ENCODE measurements at regions not wholly inside any gene's neighbourhood (a gene's known extent, or its start where the extent isn't known, plus 50 kb on each side); places are given as distances from the start of the nearest gene placed in this dataset.
"Not testable (repeated sequence)": the region's sequence is repeated elsewhere in the genome, so short reads cannot be mapped to it uniquely, and the experiment has no call there.

GRCh38 chr9:62844681-62845185 lies 1654.9 kb downstream of the SPATA31A7 start:
- H3K4me1 ChIP-seq; H3K27me3 ChIP-seq; H3K4me3 ChIP-seq; DNase-seq; H3K27ac ChIP-seq; H3K36me3 ChIP-seq; intact Hi-C loops (cut with DNase I; ENCODE audit: low total_unique reads); H3K9me3 ChIP-seq: not testable (repeated sequence)

GRCh38 chr9:62848258-62848657 lies 1658.4 kb downstream of the SPATA31A7 start:
- intact Hi-C loops (cut with DNase I; ENCODE audit: low total_unique reads); H3K4me3 ChIP-seq; DNase-seq; H3K9me3 ChIP-seq; H3K4me1 ChIP-seq; H3K36me3 ChIP-seq; H3K27ac ChIP-seq; H3K27me3 ChIP-seq: not testable (repeated sequence)

- H3K4me1 ChIP-seq; DNase-seq; H3K27me3 ChIP-seq; H3K9me3 ChIP-seq; H3K27ac ChIP-seq; H3K36me3 ChIP-seq; H3K4me3 ChIP-seq; intact Hi-C loops (cut with DNase I; ENCODE audit: low total_unique reads): not testable (repeated sequence)
Observed at GRCh38 chr9:62849991-62850390, 1660.2 kb downstream of the SPATA31A7 start.

DNA sequence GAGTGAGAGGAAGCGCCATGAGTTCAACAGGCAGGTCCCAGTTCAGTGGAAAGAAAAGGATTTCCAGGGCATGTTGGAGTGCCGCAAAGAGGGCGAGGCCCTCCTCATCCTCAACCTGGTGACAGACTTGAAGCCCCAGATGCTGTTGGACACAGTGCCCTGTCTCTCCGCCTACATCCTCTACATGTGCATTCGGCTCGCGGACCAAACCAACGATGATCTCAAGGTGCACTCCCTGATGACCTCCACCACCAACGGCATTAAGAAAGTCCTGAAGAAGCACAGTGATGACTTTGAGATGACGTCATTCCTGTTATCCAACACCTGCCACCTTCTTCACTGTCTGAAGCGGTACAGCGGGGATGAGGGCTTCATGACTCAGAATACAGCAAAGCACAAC lies 1667.4 kb downstream of the SPATA31A7 start:
- H3K27ac ChIP-seq; H3K4me3 ChIP-seq; H3K36me3 ChIP-seq; DNase-seq; H3K4me1 ChIP-seq; H3K9me3 ChIP-seq; H3K27me3 ChIP-seq; intact Hi-C loops (cut with DNase I; ENCODE audit: low total_unique reads): not testable (repeated sequence)

DNA sequence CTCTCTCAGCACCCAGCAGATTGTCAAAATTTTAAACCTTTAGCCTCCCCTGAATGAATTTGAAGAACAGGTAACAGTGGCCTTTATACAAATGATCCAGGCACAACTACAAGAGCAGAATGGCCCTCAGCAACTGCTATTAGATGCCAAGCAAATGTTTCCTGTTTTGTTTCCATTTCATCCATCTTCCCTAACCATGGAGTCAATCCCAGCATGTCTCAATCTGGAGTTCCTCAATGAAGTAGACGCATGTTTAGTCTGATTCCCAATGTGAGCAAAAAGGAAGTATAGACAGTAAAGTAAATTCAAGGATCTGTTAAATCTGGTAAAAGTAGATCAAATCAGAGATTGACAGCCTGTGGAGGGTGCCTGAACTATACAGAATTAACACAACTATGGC lies 1668.4 kb downstream of the SPATA31A7 start:
- not testable (repeated sequence) for H3K4me1 ChIP-seq

DNA sequence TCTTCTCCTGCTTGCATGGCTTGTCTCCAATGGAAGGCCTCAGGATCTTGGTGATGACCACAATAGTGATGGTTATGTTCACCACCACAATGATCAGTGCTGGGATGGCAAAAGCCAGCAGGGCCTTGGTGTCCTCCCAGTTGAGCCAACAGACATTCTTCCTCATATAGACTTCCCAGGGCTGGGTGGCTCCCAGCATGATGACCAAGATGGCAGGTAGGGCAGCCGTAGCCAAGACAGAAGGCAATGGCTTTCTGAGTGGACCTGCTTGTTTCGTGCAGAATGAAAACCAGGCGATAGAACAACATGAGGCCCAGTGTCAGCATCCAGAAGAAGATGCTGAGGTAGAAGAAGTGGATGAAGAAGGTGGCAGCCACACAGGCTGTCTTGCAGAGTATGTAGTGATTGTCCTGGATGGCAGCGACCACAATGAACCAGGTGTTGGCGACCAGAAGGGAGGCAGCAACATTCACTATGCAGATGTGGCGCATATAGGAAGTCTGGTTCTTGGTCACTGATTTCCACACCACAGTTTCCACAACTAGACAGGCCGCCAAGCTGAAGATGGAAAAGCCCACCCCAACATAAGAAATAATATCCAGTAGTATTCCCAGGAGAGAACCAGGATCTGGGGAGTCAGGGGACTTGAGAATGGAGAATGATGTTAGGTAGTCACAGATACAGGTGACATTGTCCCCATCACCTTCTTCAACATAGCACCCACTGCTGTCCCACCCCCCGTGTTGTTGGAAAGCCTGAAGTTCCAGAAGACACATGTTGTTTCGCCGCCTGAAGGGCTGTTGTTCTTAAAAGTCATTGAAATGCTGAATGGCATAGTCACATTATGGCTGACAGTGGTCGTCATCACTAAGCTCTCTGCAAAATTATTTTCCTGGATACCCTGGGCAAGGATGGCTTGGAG lies 1671.4 kb downstream of the SPATA31A7 start:
- H3K27me3 ChIP-seq: peaks cover 0 to 11% of the 10 kb centered on the region in 2 donors

More for the DNA sequence above, 1668.4 kb downstream of the SPATA31A7 start:
- DNase-seq; H3K27me3 ChIP-seq; intact Hi-C loops (cut with DNase I; ENCODE audit: low total_unique reads); H3K36me3 ChIP-seq; H3K9me3 ChIP-seq; H3K27ac ChIP-seq; H3K4me3 ChIP-seq: not testable (repeated sequence)

GRCh38 chr9:62862180-62862579 lies 1672.3 kb downstream of the SPATA31A7 start:
- H3K27ac ChIP-seq; H3K27me3 ChIP-seq; H3K36me3 ChIP-seq; intact Hi-C loops (cut with DNase I; ENCODE audit: low total_unique reads); H3K9me3 ChIP-seq; DNase-seq; H3K4me1 ChIP-seq; H3K4me3 ChIP-seq: not testable (repeated sequence)

More for the DNA sequence above, 1671.4 kb downstream of the SPATA31A7 start:
- H3K4me1 ChIP-seq; H3K36me3 ChIP-seq; intact Hi-C loops (cut with DNase I; ENCODE audit: low total_unique reads); H3K27ac ChIP-seq; H3K9me3 ChIP-seq; DNase-seq; H3K4me3 ChIP-seq: not testable (repeated sequence)

DNA sequence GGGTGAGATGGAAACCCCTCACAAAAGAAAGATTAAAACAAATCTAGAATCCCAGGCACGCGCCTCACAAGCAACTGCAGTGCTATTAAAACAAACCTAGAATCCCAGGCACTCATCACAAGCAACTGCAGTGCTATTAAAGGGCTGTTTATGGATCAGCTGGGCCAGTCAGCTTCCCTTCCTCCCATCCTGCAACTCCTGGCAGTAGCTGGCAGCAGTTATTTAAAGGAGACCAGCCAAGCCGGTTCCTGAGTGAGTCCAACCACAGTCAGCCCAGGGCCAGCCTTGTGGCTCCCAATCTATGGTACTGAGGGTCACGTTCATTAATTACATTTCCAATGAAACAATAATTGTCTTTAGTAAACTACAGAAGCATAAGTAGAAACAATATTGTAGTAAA lies 1673.5 kb downstream of the SPATA31A7 start:
- H3K27me3 ChIP-seq; H3K36me3 ChIP-seq; DNase-seq; H3K4me1 ChIP-seq; H3K27ac ChIP-seq; H3K9me3 ChIP-seq; intact Hi-C loops (cut with DNase I; ENCODE audit: low total_unique reads); H3K4me3 ChIP-seq: not testable (repeated sequence)

GRCh38 chr9:62863867-62864266 lies 1674.0 kb downstream of the SPATA31A7 start:
- H3K4me1 ChIP-seq; H3K9me3 ChIP-seq; H3K36me3 ChIP-seq; intact Hi-C loops (cut with DNase I; ENCODE audit: low total_unique reads); H3K27ac ChIP-seq; DNase-seq; H3K4me3 ChIP-seq; H3K27me3 ChIP-seq: not testable (repeated sequence)

- H3K27me3 ChIP-seq; H3K36me3 ChIP-seq; DNase-seq; intact Hi-C loops (cut with DNase I; ENCODE audit: low total_unique reads); H3K27ac ChIP-seq; H3K4me3 ChIP-seq; H3K4me1 ChIP-seq; H3K9me3 ChIP-seq: not testable (repeated sequence)
Observed at GRCh38 chr9:62864481-62865469, 1674.9 kb downstream of the SPATA31A7 start.

DNA sequence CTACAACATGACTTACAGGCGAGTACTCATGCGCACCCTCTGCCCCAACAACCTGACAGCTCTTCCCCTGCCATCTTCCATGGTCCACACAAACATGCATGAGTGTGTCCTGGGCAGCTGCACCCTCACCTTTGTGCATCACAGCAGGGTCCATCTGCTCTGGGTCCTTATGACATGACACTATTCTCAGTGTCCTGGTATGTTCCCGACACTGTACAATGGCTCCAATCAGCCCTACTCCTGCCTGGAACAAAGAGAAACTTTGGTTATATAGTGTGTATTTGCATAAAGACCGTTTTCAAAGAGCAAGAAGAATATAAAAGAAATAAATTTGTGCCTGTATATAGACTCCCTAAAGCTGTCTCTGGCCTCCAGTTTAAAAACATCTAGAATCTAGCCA lies 1679.2 kb downstream of the SPATA31A7 start:
- DNase-seq; intact Hi-C loops (cut with DNase I; ENCODE audit: low total_unique reads); H3K9me3 ChIP-seq; H3K4me1 ChIP-seq; H3K36me3 ChIP-seq; H3K4me3 ChIP-seq; H3K27me3 ChIP-seq; H3K27ac ChIP-seq: not testable (repeated sequence)

DNA sequence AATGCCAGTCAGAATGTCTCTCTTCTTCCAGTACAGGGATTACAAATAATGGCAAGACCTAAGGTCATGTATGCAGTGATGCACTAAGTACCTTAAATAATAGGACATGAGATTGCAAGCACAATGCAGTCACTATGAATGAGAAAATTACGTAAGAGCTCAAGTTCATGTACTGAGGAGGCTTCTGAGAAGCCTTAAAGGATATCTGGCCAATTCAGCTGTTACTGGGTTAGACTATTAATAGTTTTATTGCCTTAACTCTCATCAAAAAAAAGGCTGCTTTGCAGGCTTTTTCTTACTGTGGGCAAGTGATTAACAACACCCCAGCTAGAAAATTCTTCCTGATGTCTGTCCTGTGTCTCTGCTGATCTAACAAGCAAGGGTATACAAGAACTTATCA lies 1681.9 kb downstream of the SPATA31A7 start:
- H3K4me1 ChIP-seq; H3K27ac ChIP-seq; DNase-seq; H3K9me3 ChIP-seq; H3K36me3 ChIP-seq; H3K4me3 ChIP-seq; intact Hi-C loops (cut with DNase I; ENCODE audit: low total_unique reads); H3K27me3 ChIP-seq: not testable (repeated sequence)

- H3K27me3 ChIP-seq; intact Hi-C loops (cut with DNase I; ENCODE audit: low total_unique reads); H3K9me3 ChIP-seq; H3K4me1 ChIP-seq; H3K27ac ChIP-seq; DNase-seq; H3K4me3 ChIP-seq; H3K36me3 ChIP-seq: not testable (repeated sequence)
Observed at GRCh38 chr9:62874213-62874612, 1684.4 kb downstream of the SPATA31A7 start.
